GM12891 (cell line): ENCODE measurements at regions not wholly inside any gene's neighbourhood (a gene's known extent, or its start where the extent isn't known, plus 50 kb on each side); places are given as distances from the start of the nearest gene placed in this dataset.

Source experiments
- DNase-seq: peaks from one replicate; pipeline ENCODE4 v3.0.0; 2011; ENCODE audit warnings: low spot score; ENCODE audit not compliant: insufficient read length
- FAIRE-seq: peaks from 2 replicates; lab custom pipeline; 2011; peaks lifted over from hg19 to GRCh38; lab: Jason Lieb, UNC
- PAX5 ChIP-seq: IDR thresholded peaks from 2 replicates; pipeline ENCODE4 v1.6.1; 2011; ENCODE audit warnings: low read length, moderate library complexity, mild to moderate bottlenecking; ENCODE audit not compliant: insufficient read depth, severe bottlenecking
- POLR2A ChIP-seq: IDR thresholded peaks from 2 replicates; pipeline ENCODE4 v1.6.1; 2011; ENCODE audit warnings: low read depth, low read length, control low read depth
- POLR2AphosphoS5 ChIP-seq: IDR thresholded peaks from 2 replicates; pipeline ENCODE4 v1.6.1; 2011; ENCODE audit warnings: low read depth, low read length, control low read depth
- POU2F2 ChIP-seq: IDR thresholded peaks from 2 replicates; pipeline ENCODE4 v1.6.1; 2011; ENCODE audit warnings: low read depth, mild to moderate bottlenecking, control low read depth, low read length, moderate library complexity
- SPI1 ChIP-seq: IDR thresholded peaks from 2 replicates; pipeline ENCODE4 v1.6.1; 2011; ENCODE audit warnings: low read depth, low read length, control low read depth
- TAF1 ChIP-seq: IDR thresholded peaks from 2 replicates; pipeline ENCODE4 v1.6.1; 2011; ENCODE audit warnings: low read depth, low read length, control low read depth

GRCh38 chr13:78787190-78787589, 128.2 kb upstream of the OBI1 start:
- DNase-seq: no peak
- TF ChIP-seq POLR2AphosphoS5 (no peak), PAX5 (no peak), POU2F2 (no peak), POLR2A (no peak), SPI1 (no peak), TAF1 (no peak)
- no peak for FAIRE-seq

DNA sequence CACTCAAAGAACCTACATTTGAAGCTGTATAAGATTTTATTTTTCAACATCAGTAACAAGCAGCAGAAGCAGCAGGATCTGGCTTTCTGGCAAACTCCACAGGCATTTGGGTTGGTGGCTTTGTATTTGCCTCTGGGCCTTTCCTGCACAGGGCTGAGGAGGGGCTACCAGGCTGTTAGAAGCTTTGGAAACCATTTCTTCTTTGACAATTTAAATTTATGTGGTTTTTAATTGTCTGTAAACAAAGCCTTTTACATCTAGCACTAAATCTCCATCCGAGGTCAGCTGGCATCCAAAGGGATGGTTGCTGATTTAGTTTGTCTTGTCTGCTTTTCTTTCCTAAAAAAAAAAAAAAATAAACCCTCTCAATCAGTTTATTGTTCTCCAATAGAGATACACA, 127.5 kb upstream of the OBI1 start:
- no peak for TF ChIP-seq POU2F2
- FAIRE-seq: no peak
- no peak for DNase-seq

GRCh38 chr13:78785764-78786163, 126.8 kb upstream of the OBI1 start:
- TF ChIP-seq SPI1: no peak
- TF ChIP-seq POLR2AphosphoS5: no peak
- TF ChIP-seq TAF1: no peak
- no peak for TF ChIP-seq POLR2A
- no peak for TF ChIP-seq PAX5
- TF ChIP-seq POU2F2: no peak
- no peak for DNase-seq

DNA sequence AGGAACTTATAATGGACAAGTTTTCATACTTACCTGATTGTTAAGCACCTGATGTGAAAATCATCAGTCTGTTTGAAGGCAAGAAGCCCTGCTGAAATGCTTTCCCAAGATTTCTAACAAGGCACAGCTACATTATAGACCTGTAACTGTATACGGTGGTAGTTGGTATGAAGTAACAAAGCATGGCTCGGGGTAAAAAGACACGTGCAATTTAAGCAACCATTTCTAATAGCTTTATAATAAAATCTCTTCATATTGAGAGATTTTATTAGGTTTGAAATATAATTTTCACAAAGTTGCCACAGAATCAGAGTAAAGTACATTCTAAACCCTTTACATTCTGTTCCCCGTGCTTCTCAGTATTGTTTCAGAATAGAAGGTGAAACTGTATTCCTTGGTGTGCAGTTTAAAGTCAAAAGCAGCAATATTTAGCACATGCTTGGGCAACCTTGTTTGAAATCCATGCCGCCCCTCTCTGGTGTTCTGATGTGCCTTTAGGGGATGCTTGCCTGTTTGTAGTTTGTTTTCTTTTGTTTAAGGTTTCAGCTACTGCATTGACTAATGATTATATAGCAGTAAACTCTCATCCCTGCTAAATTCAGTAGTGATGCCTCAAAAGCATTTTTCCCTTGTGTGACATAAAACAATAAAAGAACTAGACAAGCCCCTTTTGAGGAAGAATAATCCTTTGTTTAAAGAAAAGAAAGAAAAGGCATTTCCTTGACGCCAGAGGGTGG, 125.2 kb upstream of the OBI1 start:
- no peak for TF ChIP-seq SPI1
- no peak for TF ChIP-seq POU2F2
- no peak for TF ChIP-seq POLR2AphosphoS5
- no peak for TF ChIP-seq POLR2A
- no peak for TF ChIP-seq PAX5
- FAIRE-seq: no peak

More at GRCh38 chr13:78785764-78786163, 126.8 kb upstream of the OBI1 start:
- no peak for FAIRE-seq

GRCh38 chr13:78780708-78781107, 121.8 kb upstream of the OBI1 start:
- DNase-seq (no peak), FAIRE-seq (no peak)
- TF ChIP-seq POLR2AphosphoS5 (no peak), POLR2A (no peak), SPI1 (no peak), POU2F2 (no peak), TAF1 (no peak), PAX5 (no peak)

More for the DNA sequence above, 125.2 kb upstream of the OBI1 start:
- DNase-seq: no peak

- TF ChIP-seq POLR2AphosphoS5: no peak
- no peak for TF ChIP-seq PAX5
- TF ChIP-seq SPI1: no peak
- no peak for TF ChIP-seq POLR2A
- TF ChIP-seq TAF1: no peak
- no peak for TF ChIP-seq POU2F2
- DNase-seq: no peak
- FAIRE-seq: no peak
Measured at GRCh38 chr13:78779608-78780007, 120.7 kb upstream of the OBI1 start.

DNA sequence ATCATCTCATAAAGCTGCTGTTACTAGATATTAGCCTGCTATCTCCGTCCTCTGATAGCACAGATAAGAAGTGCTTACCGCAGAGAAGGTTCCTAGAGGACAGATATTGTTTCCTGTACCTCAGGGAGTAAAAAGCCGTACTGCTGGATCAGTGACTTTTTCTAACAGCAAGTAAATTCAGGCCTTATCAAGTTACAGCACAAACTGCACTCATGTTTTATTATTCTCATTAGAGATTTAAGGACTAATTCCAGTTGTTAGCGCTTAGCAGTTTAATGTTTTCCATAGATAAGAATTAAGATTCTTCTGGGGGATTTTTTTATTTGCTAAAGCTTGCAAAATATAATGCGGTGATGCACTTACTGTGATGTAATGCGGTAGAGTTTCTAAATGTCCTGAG, 119.0 kb upstream of the OBI1 start:
- no peak for TF ChIP-seq POLR2A
- no peak for TF ChIP-seq SPI1
- TF ChIP-seq PAX5: no peak
- no peak for TF ChIP-seq POU2F2
- no peak for TF ChIP-seq TAF1
- TF ChIP-seq POLR2AphosphoS5: no peak
- FAIRE-seq: no peak
- no peak for DNase-seq

GRCh38 chr13:78777396-78777795, 118.4 kb upstream of the OBI1 start:
- DNase-seq (no peak), FAIRE-seq (no peak)
- TF ChIP-seq SPI1: no peak
- TF ChIP-seq POU2F2: no peak
- TF ChIP-seq POLR2AphosphoS5: no peak

GRCh38 chr13:78772933-78773332, 114.0 kb upstream of the OBI1 start:
- DNase-seq (no peak), FAIRE-seq (no peak)
- TF ChIP-seq POU2F2 (no peak), TAF1 (no peak), POLR2A (no peak), SPI1 (no peak), PAX5 (no peak)

GRCh38 chr13:78770601-78771000, 111.6 kb upstream of the OBI1 start:
- no peak for TF ChIP-seq TAF1
- TF ChIP-seq POU2F2: no peak
- no peak for TF ChIP-seq SPI1
- TF ChIP-seq POLR2AphosphoS5: no peak
- no peak for TF ChIP-seq PAX5
- DNase-seq (no peak), FAIRE-seq (no peak)

- no peak for FAIRE-seq
- TF ChIP-seq SPI1 (no peak), POLR2AphosphoS5 (no peak), PAX5 (no peak)
- DNase-seq: no peak
Measured at GRCh38 chr13:78768950-78769349, 110.0 kb upstream of the OBI1 start.

GRCh38 chr13:78764665-78765064, 105.7 kb upstream of the OBI1 start:
- FAIRE-seq: no peak
- DNase-seq: no peak
- no peak for TF ChIP-seq POLR2AphosphoS5
- no peak for TF ChIP-seq SPI1
- no peak for TF ChIP-seq POU2F2
- TF ChIP-seq TAF1: no peak
- TF ChIP-seq POLR2A: no peak
- no peak for TF ChIP-seq PAX5
